ENCODE measurements at regions not wholly inside any gene's neighbourhood (a gene's known extent, or its start where the extent isn't known, plus 50 kb on each side); places are given as distances from the start of the nearest gene placed in this dataset.

- no peak for TF ChIP-seq CTCF (conservative IDR thresholded peaks at IDR 0.05; ENCODE audit: low read depth in 2 of 2)
- no peak for TF ChIP-seq ETS1 (IDR thresholded peaks at IDR 0.05)
- TF ChIP-seq EZH2phosphoT487 (IDR thresholded peaks at IDR 0.05; ENCODE audit: unreplicated experiment), result no peak
- TF ChIP-seq ZNF114 (CRISPR knock-in tag; IDR thresholded peaks at IDR 0.05), result no peak
- no peak for TF ChIP-seq ZNF331 (CRISPR knock-in tag; IDR thresholded peaks at IDR 0.05; ENCODE audit: low read depth)
- no peak for TF ChIP-seq CREB1 (CRISPR knock-in tag; IDR thresholded peaks at IDR 0.05; ENCODE audit: low read depth)
- no peak for TF ChIP-seq EZH2 (IDR thresholded peaks at IDR 0.05; ENCODE audit: low read depth, unreplicated experiment)
- TF ChIP-seq NANOG (IDR thresholded peaks at IDR 0.05; ENCODE audit: borderline replicate concordance), result no peak
- no peak for TF ChIP-seq REST (IDR thresholded peaks at IDR 0.05; ENCODE audit: unreplicated experiment)
- TF ChIP-seq POLR2AphosphoS5 (IDR thresholded peaks at IDR 0.05; ENCODE audit: low read depth), result no peak
Observed at GRCh38 chr2:210888035-210888434, 331.6 kb downstream of the CPS1 start (continued).

GRCh38 chr2:210895132-210895531 is 338.7 kb downstream of the CPS1 start:
- peak; percentile 63 to 79 for TF ChIP-seq CTCF (conservative IDR thresholded peaks at IDR 0.05; ENCODE audit: low read depth in 2 of 2)
- no peak for TF ChIP-seq ZNF331 (CRISPR knock-in tag; IDR thresholded peaks at IDR 0.05; ENCODE audit: low read depth)
- H4K20me1 ChIP-seq (replicated peaks; ENCODE audit: insufficient read depth), result no peaks in the 10 kb centered on the region
- no peak overlapping the region for H3K27ac ChIP-seq (ENCODE audit: low read depth)
- no peaks in the 10 kb centered on the region for H3K4me1 ChIP-seq (ENCODE audit: insufficient read depth)
- H3K4me3 Mint-ChIP-seq, result no peak overlapping the region
- H3K9me3 Mint-ChIP-seq, result peaks cover 7% of the 10 kb centered on the region
- no peaks in the 10 kb centered on the region for H3K27me3 Mint-ChIP-seq (ENCODE audit: insufficient read depth, low read depth, poor library complexity)
- H3K27ac Mint-ChIP-seq, result no peak overlapping the region
- no peak overlapping the region for H2AFZ ChIP-seq
- H3K4me3 ChIP-seq, result no peak overlapping the region
- no peaks in the 10 kb centered on the region for H3K36me3 ChIP-seq (ENCODE audit: insufficient read depth)
- no peaks in the 10 kb centered on the region for H3K27me3 ChIP-seq (ENCODE audit: insufficient read depth)
- no peaks in the 10 kb centered on the region for H3K4me1 Mint-ChIP-seq
- DNase-seq (ENCODE audit: low spot score) (peak; percentile 73), ATAC-seq (peak; percentile 90)
- H3K4me2 ChIP-seq, result no peak overlapping the region
- no peaks in the 10 kb centered on the region; the same call in 1 of the 2 replicates for H3K9me2 ChIP-seq (ENCODE audit: insufficient read depth)
- no peaks in the 10 kb centered on the region; the same call in 2 of the 3 replicates for H3K36me3 Mint-ChIP-seq (ENCODE audit: low read depth)
- no peaks in the 10 kb centered on the region for H3F3A ChIP-seq (replicated peaks; ENCODE audit: low read depth)
- H3K79me2 ChIP-seq (replicated peaks; ENCODE audit: insufficient read depth), result no peaks in the 10 kb centered on the region

All from GM23338 (cell line).